Loucy (cell line): ENCODE measurements at regions not wholly inside any gene's neighbourhood (a gene's known extent, or its start where the extent isn't known, plus 50 kb on each side); places are given as distances from the start of the nearest gene placed in this dataset.

Experiments used
- EZH2phosphoT487 ChIP-seq: fragments of 200-600 bp; IDR thresholded peaks from 2 replicates; pipeline ENCODE4 v1.6.1; 2018; ENCODE audit warnings: antibody characterized with exemption, mild to moderate bottlenecking, moderate library complexity, borderline replicate concordance
- TF ChIP-seq, protein P1 (sequence below): fragments of 200-600 bp; sonication (generic); conservative IDR thresholded peaks from 2 replicates; pipeline ENCODE4 v1.5.1; 2014; ENCODE audit warnings: mild to moderate bottlenecking, antibody characterized with exemption, low read length

DNA sequence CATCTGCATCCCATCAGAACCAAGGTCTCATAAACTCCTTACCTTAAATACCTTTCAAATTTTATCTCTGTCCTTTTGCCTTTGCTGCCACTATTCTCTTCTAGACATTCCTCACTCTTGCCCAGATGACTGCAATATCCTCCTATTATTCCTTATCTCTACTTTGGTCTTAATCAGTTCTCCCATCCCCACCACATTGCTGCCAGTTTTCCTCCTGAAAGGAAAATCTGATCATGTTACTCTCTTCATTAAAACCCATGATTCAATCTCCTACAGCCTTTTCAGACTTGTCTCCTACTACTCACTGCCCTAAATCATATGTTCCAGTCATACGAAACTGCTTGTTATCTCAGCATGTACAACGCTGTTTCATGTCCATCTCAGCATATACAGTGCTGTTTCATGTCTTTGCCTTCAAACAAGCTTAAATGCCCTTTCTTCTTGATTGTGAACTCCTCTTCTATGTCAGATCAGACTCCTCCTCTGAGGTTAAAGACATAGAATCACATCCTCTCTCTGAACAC, 152.6 kb upstream of the FST start:
- TF ChIP-seq, protein P1, sequence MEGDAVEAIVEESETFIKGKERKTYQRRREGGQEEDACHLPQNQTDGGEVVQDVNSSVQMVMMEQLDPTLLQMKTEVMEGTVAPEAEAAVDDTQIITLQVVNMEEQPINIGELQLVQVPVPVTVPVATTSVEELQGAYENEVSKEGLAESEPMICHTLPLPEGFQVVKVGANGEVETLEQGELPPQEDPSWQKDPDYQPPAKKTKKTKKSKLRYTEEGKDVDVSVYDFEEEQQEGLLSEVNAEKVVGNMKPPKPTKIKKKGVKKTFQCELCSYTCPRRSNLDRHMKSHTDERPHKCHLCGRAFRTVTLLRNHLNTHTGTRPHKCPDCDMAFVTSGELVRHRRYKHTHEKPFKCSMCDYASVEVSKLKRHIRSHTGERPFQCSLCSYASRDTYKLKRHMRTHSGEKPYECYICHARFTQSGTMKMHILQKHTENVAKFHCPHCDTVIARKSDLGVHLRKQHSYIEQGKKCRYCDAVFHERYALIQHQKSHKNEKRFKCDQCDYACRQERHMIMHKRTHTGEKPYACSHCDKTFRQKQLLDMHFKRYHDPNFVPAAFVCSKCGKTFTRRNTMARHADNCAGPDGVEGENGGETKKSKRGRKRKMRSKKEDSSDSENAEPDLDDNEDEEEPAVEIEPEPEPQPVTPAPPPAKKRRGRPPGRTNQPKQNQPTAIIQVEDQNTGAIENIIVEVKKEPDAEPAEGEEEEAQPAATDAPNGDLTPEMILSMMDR = no peak
- no peak for TF ChIP-seq EZH2phosphoT487
